Retinal pigment epithelial cell (primary cell): ENCODE measurements at regions not wholly inside any gene's neighbourhood (a gene's known extent, or its start where the extent isn't known, plus 50 kb on each side); places are given as distances from the start of the nearest gene placed in this dataset.

ENCODE experiments used
- DNase-seq: peaks from one replicate; pipeline ENCODE4 v3.0.0-alpha.2; 2010; ENCODE audit warnings: low read depth
- H3K4me3 ChIP-seq: 2 replicates; pipeline ENCODE4 v1.5.1; 2011; ENCODE audit warnings: mild to moderate bottlenecking, low read length, control low read depth, moderate library complexity
- TF ChIP-seq, protein P1 (sequence below): conservative IDR thresholded peaks from 2 replicates; pipeline ENCODE4 v1.5.1; 2011; ENCODE audit warnings: low read depth, low read length, control low read depth, inconsistent platforms

DNA sequence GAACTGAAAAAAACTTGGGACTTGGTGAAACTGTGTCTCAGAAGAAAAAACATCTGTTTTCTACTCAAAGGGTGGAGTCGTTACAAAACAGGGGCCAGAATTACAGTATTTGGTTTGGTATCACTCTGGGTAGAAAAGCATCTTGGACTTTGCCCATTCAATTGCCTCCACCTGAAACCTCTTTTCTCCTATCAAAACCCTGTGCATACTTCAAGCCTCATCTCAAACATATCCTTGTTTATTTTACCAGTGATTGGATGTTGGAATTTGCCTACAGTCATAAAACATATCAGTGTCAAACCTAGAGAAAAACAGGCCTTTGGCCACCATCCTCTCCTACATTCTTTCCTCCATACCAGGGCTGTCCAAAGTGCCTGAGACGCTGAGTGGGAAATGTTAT is 281.5 kb downstream of the PLPP3 start:
- no peak for DNase-seq
- H3K4me3 ChIP-seq, result no peak overlapping the region
- TF ChIP-seq, protein P1, sequence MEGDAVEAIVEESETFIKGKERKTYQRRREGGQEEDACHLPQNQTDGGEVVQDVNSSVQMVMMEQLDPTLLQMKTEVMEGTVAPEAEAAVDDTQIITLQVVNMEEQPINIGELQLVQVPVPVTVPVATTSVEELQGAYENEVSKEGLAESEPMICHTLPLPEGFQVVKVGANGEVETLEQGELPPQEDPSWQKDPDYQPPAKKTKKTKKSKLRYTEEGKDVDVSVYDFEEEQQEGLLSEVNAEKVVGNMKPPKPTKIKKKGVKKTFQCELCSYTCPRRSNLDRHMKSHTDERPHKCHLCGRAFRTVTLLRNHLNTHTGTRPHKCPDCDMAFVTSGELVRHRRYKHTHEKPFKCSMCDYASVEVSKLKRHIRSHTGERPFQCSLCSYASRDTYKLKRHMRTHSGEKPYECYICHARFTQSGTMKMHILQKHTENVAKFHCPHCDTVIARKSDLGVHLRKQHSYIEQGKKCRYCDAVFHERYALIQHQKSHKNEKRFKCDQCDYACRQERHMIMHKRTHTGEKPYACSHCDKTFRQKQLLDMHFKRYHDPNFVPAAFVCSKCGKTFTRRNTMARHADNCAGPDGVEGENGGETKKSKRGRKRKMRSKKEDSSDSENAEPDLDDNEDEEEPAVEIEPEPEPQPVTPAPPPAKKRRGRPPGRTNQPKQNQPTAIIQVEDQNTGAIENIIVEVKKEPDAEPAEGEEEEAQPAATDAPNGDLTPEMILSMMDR, result no peak

DNA sequence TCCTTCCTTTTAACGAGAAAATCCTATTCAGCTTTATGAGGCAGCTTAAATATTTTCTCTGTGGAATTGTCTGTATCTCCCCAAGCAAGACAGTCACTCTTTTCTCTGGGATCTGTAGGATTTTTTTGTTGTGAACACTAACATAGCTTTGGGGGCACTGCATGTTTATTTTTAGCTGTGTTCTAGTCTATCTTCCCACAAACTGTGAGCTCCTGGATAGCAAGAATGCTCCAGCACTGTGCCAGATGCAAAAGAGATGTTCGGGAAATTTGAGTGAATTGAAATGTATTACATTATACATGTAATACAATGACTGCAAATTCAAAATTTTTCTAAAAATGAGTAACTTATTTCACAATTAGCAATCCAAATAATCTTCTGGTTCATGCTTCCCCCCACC is 282.2 kb downstream of the PLPP3 start:
- no peak overlapping the region for H3K4me3 ChIP-seq
- TF ChIP-seq, protein P1, result no peak

DNA sequence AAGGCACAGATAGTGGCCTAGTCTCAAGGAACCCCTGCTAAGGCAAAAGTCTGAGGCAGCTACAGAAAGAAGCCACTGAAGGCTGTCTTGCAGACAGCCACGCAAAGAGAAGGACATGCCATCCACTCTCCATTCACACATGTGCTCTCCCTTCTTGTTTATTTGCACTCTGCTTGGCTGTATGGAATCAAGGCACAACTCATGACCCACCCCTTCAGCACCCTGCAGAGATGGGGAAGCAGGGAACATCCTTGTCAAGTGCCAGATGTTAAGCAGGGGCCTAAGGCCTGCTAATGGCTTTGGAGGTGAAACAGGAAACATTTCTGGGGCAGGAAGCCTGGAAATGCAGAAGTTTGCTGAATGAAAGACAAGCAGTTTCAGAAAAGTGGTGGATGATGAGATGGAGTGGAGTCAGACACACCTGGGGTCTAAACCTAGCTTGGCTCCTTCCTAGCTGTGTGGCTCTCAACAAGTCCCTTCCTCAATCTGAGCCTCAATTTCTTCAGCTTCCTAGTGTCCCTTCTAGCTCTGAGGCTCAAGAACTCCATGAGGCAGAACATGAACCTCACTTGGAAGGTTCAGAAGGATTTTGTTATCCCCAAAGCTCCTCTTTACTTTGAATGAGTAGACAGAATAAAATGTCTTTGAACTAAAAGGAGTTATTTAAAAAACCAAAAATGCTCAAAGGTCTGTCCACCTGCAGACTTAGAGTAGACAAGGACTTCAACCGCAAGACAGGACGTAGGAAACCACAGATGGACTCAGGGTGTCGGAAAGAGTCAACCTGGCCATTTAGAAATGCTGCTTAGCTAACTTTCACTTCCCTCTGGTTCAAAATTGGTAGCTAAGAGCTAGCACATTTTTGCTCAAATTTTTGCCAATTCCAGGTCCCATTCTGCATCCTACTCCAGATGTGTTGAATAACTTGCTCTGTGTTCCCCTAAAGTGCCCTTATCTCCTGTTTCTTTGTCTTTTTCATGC is 283.1 kb downstream of the PLPP3 start:
- DNase-seq, result no peak
- TF ChIP-seq, protein P1, result no peak
- H3K4me3 ChIP-seq, result no peak overlapping the region

More for the DNA sequence above, 282.2 kb downstream of the PLPP3 start:
- DNase-seq, result no peak

DNA sequence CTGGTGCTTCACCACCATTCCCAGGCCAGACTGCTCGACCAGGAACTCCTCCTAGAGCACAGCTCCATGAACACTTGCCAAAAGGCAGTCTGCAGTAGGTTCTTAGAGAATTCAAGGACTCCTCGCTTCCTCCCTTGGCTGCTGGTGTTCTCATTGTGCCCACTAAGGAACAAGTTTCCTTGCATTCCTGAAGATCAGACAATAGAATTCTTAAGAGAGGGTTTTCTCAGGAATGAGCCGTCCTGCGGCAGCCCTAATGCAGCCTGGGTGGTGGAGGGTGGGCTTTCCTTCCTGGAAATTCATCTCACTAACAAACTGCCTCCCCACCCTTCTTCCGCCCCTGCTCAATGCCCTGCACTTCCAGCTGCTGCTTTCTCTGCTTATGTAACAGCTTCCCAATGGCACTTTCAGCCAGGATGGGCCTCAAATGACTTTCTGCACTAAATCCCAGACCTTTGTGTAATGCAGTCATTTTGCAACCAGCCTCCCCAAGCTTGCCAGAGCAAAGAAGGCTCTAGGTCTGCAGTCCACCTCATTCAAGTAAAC is 287.9 kb downstream of the PLPP3 start:
- H3K4me3 ChIP-seq, result no peak overlapping the region
- TF ChIP-seq, protein P1, result no peak
- DNase-seq, result no peak

GRCh38 chr1:56289260-56289659 is 290.1 kb downstream of the PLPP3 start:
- H3K4me3 ChIP-seq, result no peak overlapping the region
- TF ChIP-seq, protein P1, result no peak
- no peak for DNase-seq

GRCh38 chr1:56287721-56288120 is 291.6 kb downstream of the PLPP3 start:
- DNase-seq, result no peak
- TF ChIP-seq, protein P1, result no peak
- no peak overlapping the region for H3K4me3 ChIP-seq
